PC-9 (cell line): ENCODE measurements at regions not wholly inside any gene's neighbourhood (a gene's known extent, or its start where the extent isn't known, plus 50 kb on each side); places are given as distances from the start of the nearest gene placed in this dataset.

Experiments used
- BruUV-seq: library from RNA; stranded (reverse); fragments of 400-500 nt; replicated peaks from 2 replicates; lab custom pipeline; 2021; lab: Mats Ljungman, UMichigan
- CTCF ChIA-PET: fragments of 300-600 bp; sonication (Branson Sonifier 250); formaldehyde crosslinking; loops from one replicate; lab custom pipeline; 2022; ENCODE audit warnings: antibody characterized with exemption; lab: Charles Lee
- POLR2A ChIA-PET: fragments of 300-600 bp; sonication (Branson Sonifier 250); formaldehyde crosslinking; loops from one replicate; lab custom pipeline; 2022; ENCODE audit warnings: antibody characterized with exemption; ENCODE audit not compliant: unreplicated experiment; lab: Charles Lee
- DNase-seq, 2 experiments: peaks; one replicate each; pipeline versions ENCODE4 v3.0.0 to v3.0.0-alpha.2; 2015 to 2022; ENCODE audit warnings: mixed read lengths in 1 of 2
- H2AFZ ChIP-seq: fragments of 200-600 bp; sonication (generic); 2 replicates; pipeline ENCODE4 v1.8.1; 2017; ENCODE audit warnings: antibody characterized with exemption
- H3F3A ChIP-seq: fragments of 200-600 bp; sonication (generic); 2 replicates; pipeline ENCODE4 v1.8.1; 2017; ENCODE audit warnings: antibody characterized with exemption, mild to moderate bottlenecking, low read depth; ENCODE audit not compliant: insufficient read depth
- H3K27ac ChIP-seq: fragments of 200-600 bp; sonication (generic); 2 replicates; pipeline ENCODE4 v1.6.1; 2016; ENCODE audit warnings: mixed run types
- H3K27me3 ChIP-seq: fragments of 200-600 bp; sonication (generic); 2 replicates; pipeline ENCODE4 v1.6.1; 2016; ENCODE audit warnings: low read depth, mixed run types; ENCODE audit not compliant: insufficient read depth
- H3K36me3 ChIP-seq: fragments of 200-600 bp; sonication (generic); 2 replicates; pipeline ENCODE4 v1.6.1; 2016; ENCODE audit warnings: low read depth, mixed run types
- H3K4me1 ChIP-seq: fragments of 200-600 bp; sonication (generic); replicated peaks from 2 replicates; pipeline ENCODE4 v1.6.1; 2016; ENCODE audit warnings: mixed run types; ENCODE audit not compliant: insufficient read depth
- H3K4me2 ChIP-seq: fragments of 200-600 bp; sonication (generic); 2 replicates; pipeline ENCODE4 v1.6.1; 2017; ENCODE audit warnings: mixed run types
- H3K4me3 ChIP-seq: fragments of 200-600 bp; sonication (generic); 2 replicates; pipeline ENCODE4 v1.6.1; 2016; ENCODE audit warnings: mixed run types
- H3K79me2 ChIP-seq: fragments of 200-600 bp; sonication (generic); 2 replicates; pipeline ENCODE4 v1.6.1; 2017; ENCODE audit warnings: low read depth, mixed run types
- H3K9me2 ChIP-seq: fragments of 200-600 bp; sonication (generic); 2 replicates; pipeline ENCODE4 v1.8.1; 2017; ENCODE audit warnings: mild to moderate bottlenecking; ENCODE audit not compliant: insufficient read depth
- H3K9me3 ChIP-seq: fragments of 200-600 bp; sonication (generic); 2 replicates; pipeline ENCODE4 v1.8.1; 2016; ENCODE audit warnings: low read depth; ENCODE audit not compliant: insufficient read depth
- H4K20me1 ChIP-seq: fragments of 200-600 bp; sonication (generic); 2 replicates; pipeline ENCODE4 v1.8.1; 2017; ENCODE audit not compliant: insufficient read depth
- EZH2 ChIP-seq: fragments of 200-600 bp; sonication (generic); IDR thresholded peaks from 2 replicates; pipeline ENCODE4 v1.8.0; 2017; ENCODE audit warnings: antibody characterized with exemption, low read depth
- intact Hi-C: fragments of 100-400 bp; cut with micrococcal nuclease; formaldehyde crosslinking; loops from one replicate; pipeline ENCODE4 v1.10.0; 2022; ENCODE audit not compliant: unreplicated experiment
- TF ChIP-seq, protein P1 (sequence below): fragments of 200-600 bp; sonication (generic); conservative IDR thresholded peaks from 2 replicates; pipeline ENCODE4 v1.6.1; 2017; ENCODE audit warnings: mixed run types, antibody characterized with exemption, mild to moderate bottlenecking, moderate library complexity

DNA sequence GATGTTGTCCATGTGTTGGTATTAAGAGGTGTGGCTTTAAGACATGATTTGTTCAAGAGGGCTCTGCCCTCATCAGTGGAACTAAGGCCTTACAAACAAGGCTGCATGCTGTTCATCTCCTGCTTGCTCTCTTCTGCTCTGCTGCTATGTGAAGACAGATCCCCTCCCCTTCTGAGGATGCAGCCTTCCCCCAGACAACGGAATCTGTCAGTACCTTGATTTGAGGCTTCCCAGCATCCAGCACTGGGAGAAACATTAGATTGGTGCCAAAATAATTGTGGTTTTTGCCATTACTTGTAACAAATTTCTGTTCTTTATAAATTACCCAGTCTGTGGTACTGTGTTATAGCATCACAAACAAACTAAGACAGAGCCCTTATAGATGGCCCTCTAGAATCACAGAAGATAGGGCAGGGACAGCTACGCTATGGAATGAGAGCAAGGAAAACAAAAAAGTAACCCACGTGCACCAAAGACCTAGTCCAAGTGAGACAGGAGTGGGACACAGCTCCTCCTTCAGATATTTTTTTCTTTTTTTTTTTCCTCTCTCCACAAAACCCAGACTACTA lies 151.5 kb upstream of the RXFP2 start:
- Histone ChIP-seq H3K36me3 (no peaks in the 10 kb centered on the region), H3K27me3 (0 out of 2 replicates have a peak, but pooled peaks cover 3% of the 10 kb centered on the region), H4K20me1 (no peaks in the 10 kb centered on the region), H3K4me1 (no peaks in the 10 kb centered on the region), H3K9me3 (no peaks in the 10 kb centered on the region), H3K27ac (no peak overlapping the region), H3K79me2 (no peaks in the 10 kb centered on the region), H3F3A (no peaks in the 10 kb centered on the region), H3K9me2 (no peaks in the 10 kb centered on the region), H3K4me2 (no peak overlapping the region), H3K4me3 (no peak overlapping the region), H2AFZ (no peak overlapping the region)
- BruUV-seq = no TSS peak
- ChIA-PET POLR2A (no interaction called here), CTCF (no interaction called here)
- no peak for DNase-seq
- TF ChIP-seq, protein P1, sequence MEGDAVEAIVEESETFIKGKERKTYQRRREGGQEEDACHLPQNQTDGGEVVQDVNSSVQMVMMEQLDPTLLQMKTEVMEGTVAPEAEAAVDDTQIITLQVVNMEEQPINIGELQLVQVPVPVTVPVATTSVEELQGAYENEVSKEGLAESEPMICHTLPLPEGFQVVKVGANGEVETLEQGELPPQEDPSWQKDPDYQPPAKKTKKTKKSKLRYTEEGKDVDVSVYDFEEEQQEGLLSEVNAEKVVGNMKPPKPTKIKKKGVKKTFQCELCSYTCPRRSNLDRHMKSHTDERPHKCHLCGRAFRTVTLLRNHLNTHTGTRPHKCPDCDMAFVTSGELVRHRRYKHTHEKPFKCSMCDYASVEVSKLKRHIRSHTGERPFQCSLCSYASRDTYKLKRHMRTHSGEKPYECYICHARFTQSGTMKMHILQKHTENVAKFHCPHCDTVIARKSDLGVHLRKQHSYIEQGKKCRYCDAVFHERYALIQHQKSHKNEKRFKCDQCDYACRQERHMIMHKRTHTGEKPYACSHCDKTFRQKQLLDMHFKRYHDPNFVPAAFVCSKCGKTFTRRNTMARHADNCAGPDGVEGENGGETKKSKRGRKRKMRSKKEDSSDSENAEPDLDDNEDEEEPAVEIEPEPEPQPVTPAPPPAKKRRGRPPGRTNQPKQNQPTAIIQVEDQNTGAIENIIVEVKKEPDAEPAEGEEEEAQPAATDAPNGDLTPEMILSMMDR = no peak
- TF ChIP-seq EZH2 = no peak
- intact Hi-C loops = no loop called here

DNA sequence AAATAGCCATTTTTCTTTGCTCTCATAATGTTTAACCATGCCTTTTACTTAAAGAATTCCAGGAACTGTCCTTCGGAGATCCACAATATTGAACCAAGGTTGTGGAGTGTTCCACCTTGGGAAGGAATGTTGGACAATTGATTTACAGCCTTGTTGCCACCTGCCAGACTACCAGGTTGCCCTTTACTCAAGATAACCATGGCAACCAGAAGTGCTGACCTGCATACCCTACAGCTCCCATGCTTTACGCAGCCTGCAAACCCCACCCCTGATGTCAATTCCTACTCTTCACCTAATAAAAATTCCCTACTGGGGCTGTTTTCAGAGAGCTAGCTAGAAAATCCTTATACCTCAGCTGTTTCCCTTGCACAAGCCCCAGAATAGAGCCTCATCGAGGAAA lies 151.0 kb upstream of the RXFP2 start:
- no peak for TF ChIP-seq EZH2
- TF ChIP-seq, protein P1 = no peak
- POLR2A ChIA-PET = no interaction called here
- Histone ChIP-seq H3K9me2 (no peaks in the 10 kb centered on the region), H3K4me1 (no peaks in the 10 kb centered on the region), H2AFZ (no peak overlapping the region), H3K36me3 (no peaks in the 10 kb centered on the region), H3K79me2 (no peaks in the 10 kb centered on the region), H3K9me3 (no peaks in the 10 kb centered on the region), H3K4me2 (no peak overlapping the region), H3K27ac (no peak overlapping the region), H4K20me1 (no peaks in the 10 kb centered on the region), H3K4me3 (no peak overlapping the region), H3K27me3 (no peaks in the 10 kb centered on the region), H3F3A (no peaks in the 10 kb centered on the region)
- no TSS peak for BruUV-seq
- intact Hi-C loops = no loop called here
- DNase-seq = no peak
- CTCF ChIA-PET = no interaction called here

DNA sequence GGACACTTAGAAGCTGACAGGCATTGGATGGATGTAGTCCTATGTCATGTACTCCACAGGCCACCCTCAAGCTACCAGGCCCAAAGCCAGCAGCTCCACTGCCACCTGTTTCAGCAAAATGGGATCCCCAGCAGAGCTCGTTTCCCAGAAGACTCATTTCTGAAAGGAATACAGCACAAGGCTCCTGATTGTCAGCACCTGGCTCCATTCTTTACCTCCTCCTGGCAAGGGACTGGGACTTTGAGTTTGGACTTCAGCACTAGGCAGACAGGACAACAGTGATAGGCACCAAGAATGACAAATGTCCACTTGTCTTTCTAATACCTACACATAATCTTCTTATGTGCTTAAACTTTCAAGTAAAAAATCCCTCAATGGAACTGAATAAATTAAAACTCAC lies 150.4 kb upstream of the RXFP2 start:
- ChIA-PET CTCF (no interaction called here), POLR2A (no interaction called here)
- no peak overlapping the region for H2AFZ ChIP-seq
- intact Hi-C loops = no loop called here
- H4K20me1 ChIP-seq = no peaks in the 10 kb centered on the region
- no peaks in the 10 kb centered on the region for H3F3A ChIP-seq
- H3K9me2 ChIP-seq = no peaks in the 10 kb centered on the region
- H3K4me3 ChIP-seq = no peak overlapping the region
- H3K4me2 ChIP-seq = no peak overlapping the region
- no peak overlapping the region for H3K27ac ChIP-seq
- no peaks in the 10 kb centered on the region for H3K9me3 ChIP-seq
- H3K27me3 ChIP-seq = no peaks in the 10 kb centered on the region
- no peaks in the 10 kb centered on the region for H3K4me1 ChIP-seq
- BruUV-seq = no TSS peak
- H3K79me2 ChIP-seq = no peaks in the 10 kb centered on the region
- DNase-seq = no peak
- TF ChIP-seq EZH2 = no peak
- TF ChIP-seq, protein P1 = no peak
- H3K36me3 ChIP-seq = no peaks in the 10 kb centered on the region
